ENCODE measurements at regions not wholly inside any gene's neighbourhood (a gene's known extent, or its start where the extent isn't known, plus 50 kb on each side); places are given as distances from the start of the nearest gene placed in this dataset.

- peaks cover 55% of the 10 kb centered on the region; the same call in 1 of the 2 replicates for H3K36me3 ChIP-seq (ENCODE audit: insufficient read depth, low read length)
- no peak overlapping the region for H2AFZ ChIP-seq (ENCODE audit: low read length)
- H3K4me3 ChIP-seq (ENCODE audit: low read length, poor library complexity, severe bottlenecking) = no peak overlapping the region
- TF ChIP-seq, protein P1, sequence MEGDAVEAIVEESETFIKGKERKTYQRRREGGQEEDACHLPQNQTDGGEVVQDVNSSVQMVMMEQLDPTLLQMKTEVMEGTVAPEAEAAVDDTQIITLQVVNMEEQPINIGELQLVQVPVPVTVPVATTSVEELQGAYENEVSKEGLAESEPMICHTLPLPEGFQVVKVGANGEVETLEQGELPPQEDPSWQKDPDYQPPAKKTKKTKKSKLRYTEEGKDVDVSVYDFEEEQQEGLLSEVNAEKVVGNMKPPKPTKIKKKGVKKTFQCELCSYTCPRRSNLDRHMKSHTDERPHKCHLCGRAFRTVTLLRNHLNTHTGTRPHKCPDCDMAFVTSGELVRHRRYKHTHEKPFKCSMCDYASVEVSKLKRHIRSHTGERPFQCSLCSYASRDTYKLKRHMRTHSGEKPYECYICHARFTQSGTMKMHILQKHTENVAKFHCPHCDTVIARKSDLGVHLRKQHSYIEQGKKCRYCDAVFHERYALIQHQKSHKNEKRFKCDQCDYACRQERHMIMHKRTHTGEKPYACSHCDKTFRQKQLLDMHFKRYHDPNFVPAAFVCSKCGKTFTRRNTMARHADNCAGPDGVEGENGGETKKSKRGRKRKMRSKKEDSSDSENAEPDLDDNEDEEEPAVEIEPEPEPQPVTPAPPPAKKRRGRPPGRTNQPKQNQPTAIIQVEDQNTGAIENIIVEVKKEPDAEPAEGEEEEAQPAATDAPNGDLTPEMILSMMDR (conservative IDR thresholded peaks at IDR 0.05; ENCODE audit: low read length) = no peak
- TF ChIP-seq EZH2phosphoT487 (IDR thresholded peaks at IDR 0.05; ENCODE audit: borderline replicate concordance) = no peak
- H3K79me2 ChIP-seq (ENCODE audit: insufficient read depth, low read length) = no peaks in the 10 kb centered on the region
- H3F3A ChIP-seq (ENCODE audit: low read depth) = no peaks in the 10 kb centered on the region
- no peaks in the 10 kb centered on the region for H3K9me3 ChIP-seq (ENCODE audit: insufficient read depth, low read depth, low read length)
- no peaks in the 10 kb centered on the region for H4K20me1 ChIP-seq (ENCODE audit: insufficient read depth, low read length, poor library complexity, severe bottlenecking)
- no peak overlapping the region for H3K9ac ChIP-seq (ENCODE audit: low read depth, low read length, poor library complexity, severe bottlenecking)
- H3K27me3 ChIP-seq (ENCODE audit: insufficient read depth, low read length, poor library complexity, severe bottlenecking) = no peaks in the 10 kb centered on the region
- H3K4me1 ChIP-seq (ENCODE audit: insufficient read depth, low read length, poor library complexity, severe bottlenecking) = no peaks in the 10 kb centered on the region
- no peaks in the 10 kb centered on the region for H3K9me2 ChIP-seq (replicated peaks; ENCODE audit: low read depth, low read length)
- no peak overlapping the region for H3K4me2 ChIP-seq (ENCODE audit: low read depth, low read length, poor library complexity, severe bottlenecking)
Measured at GRCh38 chr6:150813993-150814359, 51.5 kb upstream of the MTHFD1L start.

All from Loucy (cell line).